Liver (tissue), 3 donors: ENCODE measurements at regions not wholly inside any gene's neighbourhood (a gene's known extent, or its start where the extent isn't known, plus 50 kb on each side); places are given as distances from the start of the nearest gene placed in this dataset.

ENCODE experiments used
- EGR1 ChIP-seq, 2 donors: IDR thresholded peaks; 2 replicates each; pipeline ENCODE4 v1.6.1; 2016 to 2018; ENCODE audit warnings: antibody characterized with exemption in 2 of 2, low read depth in 2 of 2
- GABPA ChIP-seq, 2 donors: IDR thresholded peaks in 1 of 2; conservative IDR thresholded peaks in 1 of 2; 2 replicates each; pipeline ENCODE4 v1.6.1; 2016; ENCODE audit warnings: antibody characterized with exemption in 2 of 2, mild to moderate bottlenecking in 1 of 2, moderate library complexity in 1 of 2
- JUND ChIP-seq, 2 donors: IDR thresholded peaks; 2 replicates each; pipeline ENCODE4 v1.6.1; 2016; ENCODE audit warnings: antibody characterized with exemption in 2 of 2
- NR2F2 ChIP-seq: IDR thresholded peaks from 2 replicates; pipeline ENCODE4 v1.6.1; 2016; ENCODE audit warnings: antibody characterized with exemption
- RAD21 ChIP-seq, 2 donors: IDR thresholded peaks; 2 replicates each; pipeline ENCODE4 v1.6.1; 2016; ENCODE audit warnings: antibody characterized with exemption in 2 of 2, mild to moderate bottlenecking in 2 of 2
- REST ChIP-seq: IDR thresholded peaks from 2 replicates; pipeline ENCODE4 v1.6.1; 2016; ENCODE audit warnings: antibody characterized with exemption, mild to moderate bottlenecking
- RXRA ChIP-seq, 2 donors: IDR thresholded peaks; 2 replicates each; pipeline ENCODE4 v1.6.1; 2017 to 2018; ENCODE audit warnings: antibody characterized with exemption in 2 of 2, mild to moderate bottlenecking in 1 of 2
- SP1 ChIP-seq: IDR thresholded peaks from 2 replicates; pipeline ENCODE4 v1.6.1; 2018; ENCODE audit warnings: antibody characterized with exemption, mild to moderate bottlenecking
- TAF1 ChIP-seq: conservative IDR thresholded peaks from 2 replicates; pipeline ENCODE4 v1.6.1; 2016; ENCODE audit warnings: antibody characterized with exemption, mild to moderate bottlenecking
- YY1 ChIP-seq: IDR thresholded peaks from 2 replicates; pipeline ENCODE4 v1.6.1; 2016; ENCODE audit warnings: antibody characterized with exemption, mild to moderate bottlenecking
- ZBTB33 ChIP-seq: IDR thresholded peaks from 2 replicates; pipeline ENCODE4 v1.6.1; 2016; ENCODE audit warnings: antibody characterized with exemption
- TF ChIP-seq, protein P1 (sequence below): fragments of 150-350 bp; IDR thresholded peaks from 2 replicates; pipeline ENCODE4 v1.5.1; 2017; ENCODE audit warnings: improper control_type of control experiment, low read depth, low read length; ENCODE audit not compliant: missing input control
- TF ChIP-seq, protein P2 (sequence below): IDR thresholded peaks from 2 replicates; pipeline ENCODE4 v1.6.1; 2016; ENCODE audit warnings: antibody characterized with exemption
- TF ChIP-seq, protein P3 (sequence below): IDR thresholded peaks from 2 replicates; pipeline ENCODE4 v1.6.1; 2016; ENCODE audit warnings: antibody characterized with exemption
- donor health status: healthy.
- donor health status: healthy.

- peak; percentile 49 to 74 for TF ChIP-seq RAD21 (IDR thresholded peaks at IDR 0.05)
- TF ChIP-seq, protein P1, sequence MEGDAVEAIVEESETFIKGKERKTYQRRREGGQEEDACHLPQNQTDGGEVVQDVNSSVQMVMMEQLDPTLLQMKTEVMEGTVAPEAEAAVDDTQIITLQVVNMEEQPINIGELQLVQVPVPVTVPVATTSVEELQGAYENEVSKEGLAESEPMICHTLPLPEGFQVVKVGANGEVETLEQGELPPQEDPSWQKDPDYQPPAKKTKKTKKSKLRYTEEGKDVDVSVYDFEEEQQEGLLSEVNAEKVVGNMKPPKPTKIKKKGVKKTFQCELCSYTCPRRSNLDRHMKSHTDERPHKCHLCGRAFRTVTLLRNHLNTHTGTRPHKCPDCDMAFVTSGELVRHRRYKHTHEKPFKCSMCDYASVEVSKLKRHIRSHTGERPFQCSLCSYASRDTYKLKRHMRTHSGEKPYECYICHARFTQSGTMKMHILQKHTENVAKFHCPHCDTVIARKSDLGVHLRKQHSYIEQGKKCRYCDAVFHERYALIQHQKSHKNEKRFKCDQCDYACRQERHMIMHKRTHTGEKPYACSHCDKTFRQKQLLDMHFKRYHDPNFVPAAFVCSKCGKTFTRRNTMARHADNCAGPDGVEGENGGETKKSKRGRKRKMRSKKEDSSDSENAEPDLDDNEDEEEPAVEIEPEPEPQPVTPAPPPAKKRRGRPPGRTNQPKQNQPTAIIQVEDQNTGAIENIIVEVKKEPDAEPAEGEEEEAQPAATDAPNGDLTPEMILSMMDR = peak; percentile 21
- TF ChIP-seq SP1 = no peak
- no peak for TF ChIP-seq JUND (IDR thresholded peaks at IDR 0.05)
- no peak for TF ChIP-seq GABPA (IDR thresholded peaks at IDR 0.05 in 1 of 2, conservative IDR thresholded peaks at IDR 0.05 in 1 of 2)
- TF ChIP-seq REST = no peak
- TF ChIP-seq, protein P2, sequence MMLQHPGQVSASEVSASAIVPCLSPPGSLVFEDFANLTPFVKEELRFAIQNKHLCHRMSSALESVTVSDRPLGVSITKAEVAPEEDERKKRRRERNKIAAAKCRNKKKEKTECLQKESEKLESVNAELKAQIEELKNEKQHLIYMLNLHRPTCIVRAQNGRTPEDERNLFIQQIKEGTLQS = no peak
- TF ChIP-seq RXRA (IDR thresholded peaks at IDR 0.05) = no peak
- TF ChIP-seq TAF1 = no peak
- TF ChIP-seq, protein P3, sequence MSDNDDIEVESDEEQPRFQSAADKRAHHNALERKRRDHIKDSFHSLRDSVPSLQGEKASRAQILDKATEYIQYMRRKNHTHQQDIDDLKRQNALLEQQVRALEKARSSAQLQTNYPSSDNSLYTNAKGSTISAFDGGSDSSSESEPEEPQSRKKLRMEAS = no peak
- TF ChIP-seq EGR1 (IDR thresholded peaks at IDR 0.05; ENCODE audit: low read depth in 2 of 2) = no peak
- no peak for TF ChIP-seq YY1
- no peak for TF ChIP-seq NR2F2
- TF ChIP-seq ZBTB33 = no peak
Observed at GRCh38 chr1:221637641-221638041, 104.2 kb downstream of the DUSP10 start.
